Mesothelial cell of epicardium (in vitro differentiated cells): ENCODE measurements at regions not wholly inside any gene's neighbourhood (a gene's known extent, or its start where the extent isn't known, plus 50 kb on each side); places are given as distances from the start of the nearest gene placed in this dataset.

Experiments
- DNase-seq, 2 experiments: peaks; one replicate each; pipeline ENCODE4 v3.0.0; 2021; ENCODE audit warnings: low spot score in 2 of 2; ENCODE audit not compliant: unreplicated experiment in 2 of 2
- H3K27ac Mint-ChIP-seq: 2 replicates; pipeline ENCODE4 v1.8.0; 2021; ENCODE audit warnings: mixed read lengths
- H3K27me3 Mint-ChIP-seq: 2 replicates; pipeline ENCODE4 v1.8.0; 2021; ENCODE audit warnings: low read depth, mixed read lengths
- H3K36me3 Mint-ChIP-seq: 2 replicates; pipeline ENCODE4 v1.8.0; 2021; ENCODE audit warnings: mixed read lengths
- H3K4me1 Mint-ChIP-seq: 2 replicates; pipeline ENCODE4 v1.8.0; 2021; ENCODE audit warnings: mixed read lengths
- H3K4me3 Mint-ChIP-seq: 2 replicates; pipeline ENCODE4 v1.8.0; 2021; ENCODE audit warnings: mild to moderate bottlenecking, moderate library complexity, mixed read lengths
- H3K9me3 Mint-ChIP-seq: 2 replicates; pipeline ENCODE4 v1.8.0; 2021; ENCODE audit warnings: mixed read lengths
- CTCF ChIP-seq: fragments of 200-600 bp; sonication (generic); IDR thresholded peaks from one replicate; pipeline ENCODE4 v1.5.0; 2021; ENCODE audit warnings: antibody characterized with exemption; ENCODE audit not compliant: unreplicated experiment

GRCh38 chr3:106533093-106533787 is 664.4 kb upstream of the CBLB start:
- Mint-ChIP-seq H3K36me3 (peaks cover 8% of the 10 kb centered on the region), H3K9me3 (peaks cover 42% of the 10 kb centered on the region), H3K4me3 (no peak overlapping the region), H3K4me1 (no peaks in the 10 kb centered on the region), H3K27ac (no peak overlapping the region), H3K27me3 (no peaks in the 10 kb centered on the region)
- no peak for DNase-seq
- TF ChIP-seq CTCF, result no peak

- no peaks in the 10 kb centered on the region for H3K4me1 Mint-ChIP-seq
- H3K9me3 Mint-ChIP-seq, result peaks cover 48% of the 10 kb centered on the region
- no peak for DNase-seq
- peaks cover 10% of the 10 kb centered on the region for H3K36me3 Mint-ChIP-seq
- no peak overlapping the region for H3K27ac Mint-ChIP-seq
- H3K27me3 Mint-ChIP-seq, result no peaks in the 10 kb centered on the region
- TF ChIP-seq CTCF, result no peak
- no peak overlapping the region for H3K4me3 Mint-ChIP-seq
Observed at GRCh38 chr3:106533788-106534160, 665.0 kb upstream of the CBLB start.

GRCh38 chr3:106534206-106534605 is 665.4 kb upstream of the CBLB start:
- H3K27me3 Mint-ChIP-seq, result no peaks in the 10 kb centered on the region
- H3K4me1 Mint-ChIP-seq, result no peaks in the 10 kb centered on the region
- H3K36me3 Mint-ChIP-seq, result peaks cover 10% of the 10 kb centered on the region
- TF ChIP-seq CTCF, result no peak
- peaks cover 52% of the 10 kb centered on the region for H3K9me3 Mint-ChIP-seq
- no peak for DNase-seq
- H3K27ac Mint-ChIP-seq, result no peak overlapping the region
- H3K4me3 Mint-ChIP-seq, result no peak overlapping the region

GRCh38 chr3:106540743-106541142 is 671.9 kb upstream of the CBLB start:
- TF ChIP-seq CTCF, result no peak
- Mint-ChIP-seq H3K4me1 (peaks cover 4% of the 10 kb centered on the region), H3K4me3 (no peak overlapping the region), H3K27ac (no peak overlapping the region), H3K36me3 (peaks cover 12% of the 10 kb centered on the region), H3K27me3 (no peaks in the 10 kb centered on the region), H3K9me3 (peaks cover 43% of the 10 kb centered on the region)
- no peak for DNase-seq

GRCh38 chr3:106542101-106542769 is 673.4 kb upstream of the CBLB start:
- H3K36me3 Mint-ChIP-seq, result peaks cover 13% of the 10 kb centered on the region
- H3K4me1 Mint-ChIP-seq, result peaks cover 4% of the 10 kb centered on the region
- H3K4me3 Mint-ChIP-seq, result no peak overlapping the region
- H3K9me3 Mint-ChIP-seq, result peaks cover 44% of the 10 kb centered on the region
- no peak for TF ChIP-seq CTCF
- no peak overlapping the region for H3K27ac Mint-ChIP-seq
- no peak for DNase-seq
- no peaks in the 10 kb centered on the region for H3K27me3 Mint-ChIP-seq
